Sciatic nerve (tissue), 2 donors: ENCODE measurements at regions not wholly inside any gene's neighbourhood (a gene's known extent, or its start where the extent isn't known, plus 50 kb on each side); places are given as distances from the start of the nearest gene placed in this dataset.
A peak's percentile ranks its signal among the peaks of the same experiment; 100 is the strongest.

Source experiments
- ATAC-seq: fragments of 200-7000 bp; cut with Tn5 transposase; one replicate; pipeline ENCODE4 v1.9.1; 2020; ENCODE audit warnings: mild to moderate bottlenecking, moderate library complexity
- DNase-seq: peaks from one replicate; pipeline ENCODE4 v3.0.0-alpha.2; 2020; ENCODE audit warnings: low spot score
- intact Hi-C: fragments of 100-400 bp; cut with DNase I; formaldehyde crosslinking; loops from one replicate; pipeline ENCODE4 v1.14.2; 2022
- donor health status: DM: no; HTN: no; CAD: no.
- donor health status: DM: no; HTN: no; CAD: no.

GRCh38 chr2:236866542-236867340 is 218.9 kb upstream of the COPS8 start:
- DNase-seq (peak; percentile 28), ATAC-seq (peak; percentile 35)
- intact Hi-C loops, result no loop called here

GRCh38 chr2:236867441-236868260 is 218.0 kb upstream of the COPS8 start:
- no peak for DNase-seq
- intact Hi-C loops, result no loop called here

DNA sequence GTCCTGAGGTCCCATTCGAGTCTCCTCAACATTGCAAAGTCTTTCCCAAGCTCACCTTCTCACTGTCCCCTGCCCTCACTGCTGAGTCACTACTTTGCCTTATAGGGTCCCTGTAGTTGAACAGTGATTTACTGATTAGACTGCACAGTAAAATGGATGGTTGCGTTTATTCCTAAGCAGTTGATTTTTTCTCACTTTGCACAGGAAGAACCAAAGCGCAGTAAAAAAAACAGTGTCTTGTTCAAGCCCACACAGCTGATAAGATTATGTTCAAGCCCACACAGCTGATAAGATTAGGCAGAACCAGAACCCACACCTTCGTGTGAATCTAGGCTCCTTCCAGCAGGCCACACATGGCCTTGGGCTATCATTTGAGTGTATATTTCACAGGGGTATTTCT is 215.3 kb upstream of the COPS8 start:
- intact Hi-C loops, result no loop called here
- DNase-seq (no peak), ATAC-seq (no peak)

More at GRCh38 chr2:236867441-236868260, 218.0 kb upstream of the COPS8 start:
- ATAC-seq, result no peak

DNA sequence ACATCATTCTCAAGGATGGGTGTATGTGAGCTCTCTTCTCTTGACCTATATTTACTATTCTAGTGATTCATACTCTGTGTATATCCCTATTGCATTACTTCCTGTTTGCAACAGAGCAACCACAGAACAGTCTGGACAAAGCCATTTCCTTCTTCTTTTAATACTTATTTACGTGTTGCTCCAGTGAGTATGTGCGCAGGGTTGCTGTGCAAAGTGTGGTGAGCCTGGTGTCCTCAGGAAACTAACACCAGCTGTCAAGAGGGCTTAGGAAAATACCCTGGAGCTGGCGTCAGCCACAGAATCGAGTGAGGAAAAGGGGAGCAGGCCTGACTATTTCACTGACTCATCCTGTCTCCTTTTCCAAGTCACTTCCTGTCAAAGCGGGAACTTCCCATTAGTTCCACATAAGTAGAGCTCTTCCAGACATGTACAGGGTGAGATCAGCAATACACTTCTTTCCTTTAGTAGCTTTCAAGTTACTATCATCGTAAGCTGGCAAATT is 214.1 kb upstream of the COPS8 start:
- DNase-seq (no peak), ATAC-seq (peak; percentile 83)
- intact Hi-C loops, result no loop called here

DNA sequence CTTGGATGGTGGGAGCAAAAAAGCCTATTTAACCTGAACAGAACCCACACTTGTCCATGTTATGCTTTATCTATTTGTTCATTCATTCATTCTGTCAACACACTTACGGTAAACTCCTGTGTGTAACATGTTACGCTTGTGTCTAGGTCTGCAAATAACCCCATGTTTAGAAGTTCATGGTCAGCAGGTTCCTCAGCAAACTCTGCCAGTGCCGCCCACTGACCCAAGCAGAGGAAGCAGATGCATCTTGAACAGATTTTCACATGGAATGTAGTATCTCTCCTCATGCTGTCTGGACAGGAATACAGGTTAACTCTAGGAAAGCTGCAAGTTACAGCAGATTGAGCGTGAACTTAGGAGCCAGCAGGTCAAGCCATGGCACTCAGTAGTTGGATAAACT is 213.7 kb upstream of the COPS8 start:
- intact Hi-C loops, result no loop called here
- ATAC-seq (peak; percentile 16), DNase-seq (no peak)

DNA sequence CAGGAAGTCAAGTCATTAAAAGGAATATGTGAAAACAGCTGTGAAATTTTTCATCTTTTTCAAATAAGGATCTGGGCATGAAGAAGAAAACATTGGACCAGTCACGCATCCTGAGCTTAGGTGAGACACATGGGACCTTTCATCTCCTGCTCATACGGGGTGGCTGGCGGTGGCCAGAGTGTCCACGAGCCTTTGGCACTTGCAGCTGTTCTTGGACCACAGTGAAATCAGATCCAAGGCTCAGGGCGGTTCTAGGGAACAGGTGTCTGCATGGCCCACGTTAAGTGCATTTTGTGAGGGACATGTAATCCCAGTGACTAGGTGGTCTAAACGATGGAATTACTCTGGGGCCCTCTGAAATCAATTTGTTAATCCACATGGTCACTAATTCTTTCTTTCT is 212.7 kb upstream of the COPS8 start:
- ATAC-seq, result no peak
- intact Hi-C loops, result no loop called here
- DNase-seq, result no peak

- DNase-seq (no peak), ATAC-seq (no peak)
- intact Hi-C loops, result no loop called here
Measured at GRCh38 chr2:236873636-236874035, 212.1 kb upstream of the COPS8 start.

- DNase-seq (no peak), ATAC-seq (no peak)
Measured at GRCh38 chr2:236874866-236875481, 210.7 kb upstream of the COPS8 start.

DNA sequence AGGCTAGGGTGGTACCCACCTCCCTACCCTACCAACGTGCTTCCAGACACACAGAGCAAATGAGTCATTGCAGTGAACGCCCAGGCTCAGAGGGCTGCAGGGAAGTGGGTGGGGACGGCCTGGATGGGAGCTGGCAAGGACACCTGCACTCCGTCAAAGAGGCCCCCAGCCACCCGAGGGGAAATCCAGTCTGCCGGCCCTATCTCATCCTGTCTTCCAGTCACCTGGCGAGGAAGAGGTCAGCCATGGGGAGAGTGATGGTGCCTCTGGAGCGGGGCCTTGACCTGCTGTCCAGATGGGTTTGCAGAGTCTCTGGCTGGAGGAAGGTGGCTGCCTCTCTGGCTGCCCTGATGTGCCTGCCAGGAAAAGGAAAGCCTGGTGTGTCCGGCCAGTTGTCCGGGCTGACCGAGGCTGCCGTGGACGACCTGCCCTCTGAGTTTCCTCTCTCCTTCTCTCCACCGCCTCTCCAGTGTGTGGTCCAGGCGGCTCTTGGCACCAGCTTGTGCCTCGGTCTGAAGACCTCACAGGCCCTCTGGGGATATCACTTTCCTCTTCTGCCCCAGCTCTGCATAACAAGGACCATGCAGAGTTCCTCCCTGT is 209.7 kb upstream of the COPS8 start:
- ATAC-seq (peak; percentile 79), DNase-seq (no peak)
- intact Hi-C loops, result no loop called here

More at GRCh38 chr2:236874866-236875481, 210.7 kb upstream of the COPS8 start:
- intact Hi-C loops, result no loop called here

- ATAC-seq (no peak), DNase-seq (no peak)
- intact Hi-C loops, result no loop called here
Measured at GRCh38 chr2:236876642-236877041, 209.0 kb upstream of the COPS8 start.

DNA sequence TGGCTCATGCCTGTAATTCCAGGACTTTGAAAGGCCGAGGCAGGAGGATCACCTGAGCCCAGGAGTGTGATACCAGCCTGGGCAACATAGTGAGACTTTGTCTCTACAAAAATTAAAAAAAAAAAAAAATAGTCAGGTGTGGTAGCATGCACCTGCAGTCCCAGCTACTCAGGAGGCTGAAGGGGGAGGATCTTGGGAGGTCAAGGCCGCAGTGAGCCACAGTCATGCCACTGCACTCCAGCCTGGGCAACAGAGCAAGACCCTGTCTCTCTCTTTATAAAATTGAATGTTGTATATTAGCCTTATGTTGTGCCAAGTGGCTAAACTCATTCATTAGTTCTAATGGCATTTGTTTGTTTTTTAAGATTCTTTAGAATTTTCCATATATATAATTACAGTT is 207.7 kb upstream of the COPS8 start:
- intact Hi-C loops, result no loop called here
- ATAC-seq, result no peak
- no peak for DNase-seq

DNA sequence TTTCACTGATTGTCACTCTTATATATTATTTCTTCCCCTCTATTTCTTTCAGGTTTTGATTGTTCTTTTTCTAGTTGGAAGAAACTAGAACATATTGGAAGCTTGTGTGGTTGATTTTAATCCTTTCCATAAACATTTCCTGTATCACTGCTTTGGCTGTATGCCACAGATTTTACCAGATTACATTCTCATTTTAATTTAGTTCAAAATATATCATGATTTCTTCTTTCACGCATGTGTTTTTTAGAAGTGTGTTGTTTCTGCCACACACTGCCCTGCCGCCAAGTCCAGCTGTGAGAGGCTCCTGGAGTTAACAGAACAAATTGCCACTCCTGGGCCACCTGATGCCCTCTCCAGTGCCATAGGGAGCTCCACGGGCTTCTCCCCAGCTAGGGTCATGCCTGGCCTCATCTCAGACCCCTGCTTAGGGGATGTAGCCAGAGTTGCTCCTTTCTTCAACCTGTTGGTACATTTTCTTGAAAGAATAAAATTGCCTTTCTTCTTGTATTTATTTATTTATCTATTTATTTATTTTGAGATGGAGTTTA is 206.2 kb upstream of the COPS8 start:
- ATAC-seq, result no peak
- no peak for DNase-seq
- intact Hi-C loops, result no loop called here

- ATAC-seq (no peak), DNase-seq (no peak)
- intact Hi-C loops, result no loop called here
Measured at GRCh38 chr2:236882074-236882473, 203.6 kb upstream of the COPS8 start.

GRCh38 chr2:236882930-236883329 is 202.8 kb upstream of the COPS8 start:
- DNase-seq (no peak), ATAC-seq (no peak)
- intact Hi-C loops, result no loop called here

DNA sequence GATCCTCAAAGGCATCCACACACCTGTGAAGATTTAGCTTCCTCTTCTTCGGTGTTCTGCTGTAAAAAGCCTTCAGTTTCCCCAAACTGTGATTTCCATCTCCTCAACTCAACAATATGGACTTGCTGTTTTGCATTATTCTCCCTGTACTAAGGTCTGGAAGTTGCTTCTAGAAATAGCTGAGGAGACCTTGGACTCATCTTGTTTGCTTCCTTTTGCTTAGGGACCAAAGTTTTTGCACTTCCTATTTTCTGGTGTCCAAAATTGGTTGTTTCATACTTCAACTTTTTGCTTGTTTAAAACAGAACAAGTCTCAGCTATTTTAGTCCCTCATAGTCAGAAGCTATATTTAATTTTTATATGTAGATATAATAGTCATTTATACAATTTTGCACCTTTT is 201.9 kb upstream of the COPS8 start:
- intact Hi-C loops, result no loop called here
- ATAC-seq, result no peak
- DNase-seq, result no peak

- no peak for DNase-seq
- intact Hi-C loops, result no loop called here
- no peak for ATAC-seq
Measured at GRCh38 chr2:236884569-236885175, 201.0 kb upstream of the COPS8 start.

DNA sequence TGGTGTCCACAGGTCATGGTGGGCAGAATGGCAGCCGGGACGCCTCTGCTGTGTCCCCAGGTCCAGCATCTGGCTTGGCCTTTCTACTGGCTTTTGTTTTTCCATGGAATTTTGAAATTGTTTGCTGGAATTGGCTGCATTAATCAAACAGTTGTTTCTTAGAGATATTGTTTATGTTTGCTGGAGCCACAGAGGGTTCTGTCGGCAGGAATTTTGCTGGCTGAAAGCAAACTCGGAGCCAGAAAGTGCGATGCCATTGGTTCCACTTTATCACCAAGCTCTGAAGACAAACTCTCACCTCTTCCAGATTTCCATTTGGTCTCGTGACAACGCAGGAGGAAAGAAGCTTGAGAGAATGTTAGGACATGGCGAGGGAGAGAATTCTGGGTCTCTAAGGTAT is 199.2 kb upstream of the COPS8 start:
- ATAC-seq (no peak), DNase-seq (no peak)
- intact Hi-C loops, result no loop called here

DNA sequence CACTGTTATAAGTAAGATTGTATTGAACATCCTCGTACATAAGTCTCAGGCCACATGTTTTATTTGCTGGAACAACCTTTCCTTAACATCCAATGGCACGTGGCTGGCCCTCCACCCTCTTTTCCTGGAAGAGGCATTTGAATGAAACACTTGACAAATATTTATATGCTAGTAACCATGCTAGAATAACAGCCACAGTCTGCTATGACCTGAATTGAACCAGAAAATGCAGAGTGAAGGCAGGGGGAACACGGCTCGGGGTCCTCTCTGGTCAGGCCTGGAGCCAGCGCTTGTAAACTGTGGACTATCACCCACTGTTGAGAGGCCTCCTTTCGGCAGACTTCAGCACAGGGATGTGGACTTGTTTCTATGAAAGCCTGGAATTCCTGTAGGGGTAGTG is 198.2 kb upstream of the COPS8 start:
- intact Hi-C loops, result no loop called here
- DNase-seq (no peak), ATAC-seq (peak; percentile 76)
